ENCODE measurements at regions not wholly inside any gene's neighbourhood (a gene's known extent, or its start where the extent isn't known, plus 50 kb on each side); places are given as distances from the start of the nearest gene placed in this dataset.
"Not testable (repeated sequence)": the region's sequence is repeated elsewhere in the genome, so short reads cannot be mapped to it uniquely, and the experiment has no call there.

- ChIA-PET POLR2A (no interaction called here), CTCF (no interaction called here)
- no peak for DNase-seq (ENCODE audit: extremely low spot score)
- no peak for TF ChIP-seq CTBP1 (IDR thresholded peaks at IDR 0.05; ENCODE audit: borderline replicate concordance)
- no peak for TF ChIP-seq NFRKB (IDR thresholded peaks at IDR 0.05)
- no peak for TF ChIP-seq FOXK2 (IDR thresholded peaks at IDR 0.05)
- no peak for TF ChIP-seq SUZ12 (IDR thresholded peaks at IDR 0.05)
- no peak for TF ChIP-seq BHLHE40 (IDR thresholded peaks at IDR 0.05; ENCODE audit: borderline replicate concordance)
- no peak for TF ChIP-seq FOXM1 (IDR thresholded peaks at IDR 0.05; ENCODE audit: borderline replicate concordance)
- TF ChIP-seq HDGF (IDR thresholded peaks at IDR 0.05; ENCODE audit: borderline replicate concordance), result no peak
- TF ChIP-seq TARDBP (IDR thresholded peaks at IDR 0.05), result no peak
Observed at GRCh38 chr5:102077920-102078319, 218.2 kb downstream of the SLCO4C1 start.

- ChIA-PET POLR2A (no interaction called here), CTCF (no interaction called here)
- TF ChIP-seq FOXK2 (IDR thresholded peaks at IDR 0.05) (no peak), FOXA1 (IDR thresholded peaks at IDR 0.05) (no peak), TARDBP (IDR thresholded peaks at IDR 0.05) (no peak), NFRKB (IDR thresholded peaks at IDR 0.05) (no peak), HDGF (IDR thresholded peaks at IDR 0.05; ENCODE audit: borderline replicate concordance) (no peak)
- no peak for DNase-seq (ENCODE audit: extremely low spot score)
Observed at GRCh38 chr5:102069974-102070373, 226.1 kb downstream of the SLCO4C1 start.

- CTCF ChIA-PET, result no interaction called here
- TF ChIP-seq ARNT (IDR thresholded peaks at IDR 0.05), result no peak
- no peak for TF ChIP-seq L3MBTL2 (conservative IDR thresholded peaks at IDR 0.05)
- TF ChIP-seq LEF1 (IDR thresholded peaks at IDR 0.05; ENCODE audit: borderline replicate concordance), result no peak
- no peak for TF ChIP-seq FOXM1 (IDR thresholded peaks at IDR 0.05; ENCODE audit: borderline replicate concordance)
- TF ChIP-seq SUZ12 (IDR thresholded peaks at IDR 0.05), result no peak
- TF ChIP-seq FOXK2 (IDR thresholded peaks at IDR 0.05), result no peak
- no peak for TF ChIP-seq ZNF384 (IDR thresholded peaks at IDR 0.05)
- no peak for TF ChIP-seq HDGF (IDR thresholded peaks at IDR 0.05; ENCODE audit: borderline replicate concordance)
- no peak for TF ChIP-seq SP1 (IDR thresholded peaks at IDR 0.05)
- TF ChIP-seq NFRKB (IDR thresholded peaks at IDR 0.05), result no peak
- no peak for TF ChIP-seq ELF4 (IDR thresholded peaks at IDR 0.05)
- TF ChIP-seq BHLHE40 (IDR thresholded peaks at IDR 0.05; ENCODE audit: borderline replicate concordance), result no peak
- TF ChIP-seq TARDBP (IDR thresholded peaks at IDR 0.05), result no peak
- no peak for TF ChIP-seq PKNOX1 (IDR thresholded peaks at IDR 0.05)
- no peak for TF ChIP-seq FOXA1 (IDR thresholded peaks at IDR 0.05)
- no peak for TF ChIP-seq CTBP1 (IDR thresholded peaks at IDR 0.05; ENCODE audit: borderline replicate concordance)
Observed at GRCh38 chr5:102068870-102069269, 227.2 kb downstream of the SLCO4C1 start.

GRCh38 chr5:102049517-102049916 is 246.6 kb downstream of the SLCO4C1 start:
- TF ChIP-seq FOXM1 (IDR thresholded peaks at IDR 0.05; ENCODE audit: borderline replicate concordance), result no peak
- TF ChIP-seq SP1 (IDR thresholded peaks at IDR 0.05), result no peak
- no peak for TF ChIP-seq LEF1 (IDR thresholded peaks at IDR 0.05; ENCODE audit: borderline replicate concordance)
- TF ChIP-seq SUZ12 (IDR thresholded peaks at IDR 0.05), result no peak
- no peak for TF ChIP-seq FOXK2 (IDR thresholded peaks at IDR 0.05)
- TF ChIP-seq CTBP1 (IDR thresholded peaks at IDR 0.05; ENCODE audit: borderline replicate concordance), result no peak
- no peak for TF ChIP-seq HDGF (IDR thresholded peaks at IDR 0.05; ENCODE audit: borderline replicate concordance)
- no peak for TF ChIP-seq PKNOX1 (IDR thresholded peaks at IDR 0.05)
- TF ChIP-seq FOXA1 (IDR thresholded peaks at IDR 0.05), result no peak
- ChIA-PET CTCF (no interaction called here), POLR2A (no interaction called here)
- DNase-seq (ENCODE audit: extremely low spot score), result no peak

More at GRCh38 chr5:102068870-102069269, 227.2 kb downstream of the SLCO4C1 start:
- POLR2A ChIA-PET, result no interaction called here
- no peak for DNase-seq (ENCODE audit: extremely low spot score)

GRCh38 chr5:102048940-102049339 is 247.1 kb downstream of the SLCO4C1 start:
- no peak for DNase-seq (ENCODE audit: extremely low spot score)
- POLR2A ChIA-PET, result no interaction called here
- TF ChIP-seq PKNOX1 (IDR thresholded peaks at IDR 0.05) (peak; percentile 66), TARDBP (IDR thresholded peaks at IDR 0.05) (no peak)
- CTCF ChIA-PET, result no interaction called here

GRCh38 chr5:102047073-102047472 is 249.0 kb downstream of the SLCO4C1 start:
- DNase-seq (ENCODE audit: extremely low spot score); POLR2A ChIA-PET; CTCF ChIA-PET: not testable (repeated sequence)

GRCh38 chr5:102040326-102040725 is 255.8 kb downstream of the SLCO4C1 start:
- TF ChIP-seq NFRKB (IDR thresholded peaks at IDR 0.05) (no peak), SP1 (IDR thresholded peaks at IDR 0.05) (no peak), ARNT (IDR thresholded peaks at IDR 0.05) (no peak), SUZ12 (IDR thresholded peaks at IDR 0.05) (no peak), ZNF384 (IDR thresholded peaks at IDR 0.05) (no peak), FOXK2 (IDR thresholded peaks at IDR 0.05) (no peak), FOXM1 (IDR thresholded peaks at IDR 0.05; ENCODE audit: borderline replicate concordance) (no peak), BHLHE40 (IDR thresholded peaks at IDR 0.05; ENCODE audit: borderline replicate concordance) (no peak), LEF1 (IDR thresholded peaks at IDR 0.05; ENCODE audit: borderline replicate concordance) (no peak), PKNOX1 (IDR thresholded peaks at IDR 0.05) (no peak), L3MBTL2 (conservative IDR thresholded peaks at IDR 0.05) (no peak), CTBP1 (IDR thresholded peaks at IDR 0.05; ENCODE audit: borderline replicate concordance) (no peak), HDGF (IDR thresholded peaks at IDR 0.05; ENCODE audit: borderline replicate concordance) (no peak), FOXA1 (IDR thresholded peaks at IDR 0.05) (no peak), ELF4 (IDR thresholded peaks at IDR 0.05) (no peak), TARDBP (IDR thresholded peaks at IDR 0.05) (no peak)

More at GRCh38 chr5:102040326-102040725, 255.8 kb downstream of the SLCO4C1 start:
- POLR2A ChIA-PET, result no interaction called here
- CTCF ChIA-PET, result no interaction called here
- no peak for DNase-seq (ENCODE audit: extremely low spot score)

Data from HEK293T (cell line).